GM12872 (cell line): ENCODE measurements at regions not wholly inside any gene's neighbourhood (a gene's known extent, or its start where the extent isn't known, plus 50 kb on each side); places are given as distances from the start of the nearest gene placed in this dataset.

Source experiments
- CTCF ChIP-seq: IDR thresholded peaks from 3 replicates; pipeline ENCODE4 v1.5.1; 2011; ENCODE audit warnings: low read depth, mild to moderate bottlenecking, low read length, moderate library complexity; ENCODE audit not compliant: insufficient read depth

GRCh38 chr9:16145196-16145950 is 592.5 kb downstream of the CCDC171 start:
- TF ChIP-seq CTCF, result no peak

GRCh38 chr9:16147726-16148125 is 594.9 kb downstream of the CCDC171 start:
- TF ChIP-seq CTCF, result no peak

- TF ChIP-seq CTCF, result no peak
Measured at GRCh38 chr9:16150501-16150900, 597.7 kb downstream of the CCDC171 start.

- no peak for TF ChIP-seq CTCF
Measured at GRCh38 chr9:16150938-16151650, 598.3 kb downstream of the CCDC171 start.

GRCh38 chr9:16152276-16153101 is 599.6 kb downstream of the CCDC171 start:
- no peak for TF ChIP-seq CTCF

- TF ChIP-seq CTCF, result no peak
Measured at GRCh38 chr9:16153221-16153620, 600.4 kb downstream of the CCDC171 start.

GRCh38 chr9:16153741-16154140 is 600.9 kb downstream of the CCDC171 start:
- no peak for TF ChIP-seq CTCF
